ENCODE measurements at regions not wholly inside any gene's neighbourhood (a gene's known extent, or its start where the extent isn't known, plus 50 kb on each side); places are given as distances from the start of the nearest gene placed in this dataset.
"Not testable (repeated sequence)": the region's sequence is repeated elsewhere in the genome, so short reads cannot be mapped to it uniquely, and the experiment has no call there.

DNA sequence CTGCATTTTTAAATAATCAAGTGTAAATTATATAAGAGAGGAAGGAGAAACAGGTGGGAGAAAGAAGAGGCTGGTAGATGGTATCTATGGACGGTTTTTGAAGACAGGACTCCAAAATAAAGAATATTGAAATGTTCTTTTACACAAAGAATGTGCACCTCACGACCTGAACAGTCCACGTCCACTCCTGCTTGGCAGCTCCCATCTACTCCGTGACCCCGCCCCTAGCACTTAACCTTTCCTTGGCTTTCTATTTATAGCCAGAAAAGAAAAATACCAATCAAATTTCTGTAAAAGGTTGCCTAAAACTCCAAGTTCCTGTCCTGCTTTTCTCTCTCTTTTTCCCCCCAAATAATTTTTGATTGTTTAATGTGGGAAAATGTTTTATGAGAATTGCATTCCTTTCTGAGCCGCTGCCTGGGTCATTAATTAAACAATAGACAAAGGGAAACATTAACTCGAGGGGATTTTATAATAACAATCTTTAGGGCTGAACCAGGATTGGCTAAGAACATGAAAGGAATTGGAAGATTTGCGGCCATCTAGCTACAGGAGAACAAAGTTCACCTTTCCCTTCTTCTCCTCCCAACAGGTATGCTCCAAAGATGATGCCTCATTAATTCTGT lies 173.6 kb upstream of the MAP3K1 start:
- Mint-ChIP-seq H3K9me3 (no peaks in the 10 kb centered on the region), H3K4me3 (no peak overlapping the region), H3K27me3 (no peaks in the 10 kb centered on the region), H3K36me3 (no peaks in the 10 kb centered on the region), H3K27ac (no peak overlapping the region), H3K4me1 (ENCODE audit: low read depth) (peaks cover 11% of the 10 kb centered on the region)
- ChIA-PET POLR2A (no interaction called here), CTCF (no interaction called here)
- DNase-seq: no peak
- intact Hi-C loops (cut with micrococcal nuclease): no loop called here

DNA sequence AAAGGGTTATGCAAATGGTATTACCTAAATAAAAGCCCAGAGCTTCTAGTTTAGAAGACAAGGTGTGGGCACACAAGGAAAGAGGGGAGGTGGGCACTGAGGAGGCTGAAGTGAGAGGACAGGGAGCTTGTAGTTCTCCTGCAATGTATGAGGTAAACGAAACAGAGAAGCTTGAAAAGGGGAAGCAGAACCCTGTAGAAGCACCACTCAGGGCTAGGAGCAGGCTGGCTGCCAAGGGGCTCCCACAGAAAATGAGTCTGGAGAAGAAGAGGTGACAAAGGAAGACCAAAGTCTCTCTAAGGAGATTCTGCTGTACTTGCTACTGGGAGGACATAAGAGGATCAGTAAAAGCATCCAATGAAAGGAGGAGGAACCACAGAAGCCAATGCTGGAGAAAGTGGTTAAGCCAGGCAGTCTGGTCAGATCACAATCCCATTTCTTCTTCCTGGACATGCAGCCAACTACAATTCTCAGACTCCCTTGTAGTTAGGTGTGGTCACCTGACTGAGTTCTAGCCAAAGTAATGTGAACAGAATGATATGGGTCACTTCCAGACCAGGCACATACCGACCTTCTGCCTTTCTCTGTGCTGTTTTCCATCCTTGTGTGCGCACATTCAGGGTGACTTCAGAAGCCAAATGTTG lies 174.5 kb upstream of the MAP3K1 start:
- Mint-ChIP-seq H3K36me3 (no peaks in the 10 kb centered on the region), H3K4me1 (ENCODE audit: low read depth) (peaks cover 10% of the 10 kb centered on the region), H3K27ac (no peak overlapping the region), H3K9me3 (no peaks in the 10 kb centered on the region), H3K27me3 (no peaks in the 10 kb centered on the region), H3K4me3 (no peak overlapping the region)
- ChIA-PET POLR2A (no interaction called here), CTCF (no interaction called here)
- intact Hi-C loops (cut with micrococcal nuclease): no loop called here
- DNase-seq: no peak

DNA sequence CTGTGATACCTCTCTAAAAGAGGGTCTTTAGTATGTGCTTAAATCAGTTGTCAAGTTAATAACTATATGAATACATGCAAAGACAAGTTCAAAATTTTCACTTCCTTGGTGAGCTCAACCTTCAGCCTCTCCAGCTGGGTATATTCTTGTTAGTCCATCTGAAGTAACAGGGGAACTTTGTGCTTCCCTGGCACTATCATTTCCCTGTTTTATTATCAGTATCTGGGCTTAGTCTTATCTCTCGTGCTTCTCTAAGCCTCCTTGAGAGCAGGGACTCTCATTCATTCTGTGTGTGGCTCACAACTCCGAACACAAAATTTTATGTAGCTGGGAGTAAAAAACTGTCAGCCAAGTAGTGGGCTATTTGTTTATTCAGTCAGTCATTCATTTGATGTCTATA lies 175.9 kb upstream of the MAP3K1 start:
- CTCF ChIA-PET: no interaction called here
- peaks cover 10% of the 10 kb centered on the region for H3K4me1 Mint-ChIP-seq (ENCODE audit: low read depth)
- intact Hi-C loops (cut with micrococcal nuclease): no loop called here
- no peaks in the 10 kb centered on the region for H3K27me3 Mint-ChIP-seq
- H3K4me3 Mint-ChIP-seq: no peak overlapping the region
- POLR2A ChIA-PET: no interaction called here
- no peaks in the 10 kb centered on the region for H3K36me3 Mint-ChIP-seq
- no peak overlapping the region for H3K27ac Mint-ChIP-seq
- no peak for DNase-seq
- no peaks in the 10 kb centered on the region for H3K9me3 Mint-ChIP-seq

DNA sequence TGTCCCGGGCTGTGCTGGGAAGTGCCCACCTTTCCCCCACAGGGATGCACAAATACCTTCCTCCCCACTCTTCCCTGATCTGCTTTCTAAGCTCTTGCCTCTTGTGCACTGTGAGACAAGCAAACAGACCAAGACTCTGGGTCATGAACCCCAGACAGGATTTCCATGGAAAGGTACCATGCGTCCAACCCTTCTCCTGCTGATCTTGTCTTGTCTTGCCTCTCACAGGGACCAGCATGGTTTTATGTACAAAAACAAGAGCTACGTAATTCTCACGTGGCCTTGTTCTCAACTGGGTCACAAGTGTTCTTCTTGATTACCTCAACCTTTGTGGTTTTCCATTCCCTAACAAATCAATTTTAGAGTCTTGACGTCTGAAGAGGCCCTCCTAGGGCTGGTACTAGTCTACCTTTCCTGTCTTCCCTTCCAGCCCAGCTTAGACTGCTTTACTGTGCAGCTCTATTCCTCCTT lies 176.5 kb upstream of the MAP3K1 start:
- ChIA-PET CTCF (no interaction called here), POLR2A (no interaction called here)
- no peaks in the 10 kb centered on the region for H3K36me3 Mint-ChIP-seq
- H3K4me1 Mint-ChIP-seq (ENCODE audit: low read depth): peaks cover 10% of the 10 kb centered on the region
- DNase-seq: no peak
- intact Hi-C loops (cut with micrococcal nuclease): no loop called here
- no peaks in the 10 kb centered on the region for H3K27me3 Mint-ChIP-seq
- no peak overlapping the region for H3K27ac Mint-ChIP-seq
- H3K4me3 Mint-ChIP-seq: no peak overlapping the region
- H3K9me3 Mint-ChIP-seq: no peaks in the 10 kb centered on the region

DNA sequence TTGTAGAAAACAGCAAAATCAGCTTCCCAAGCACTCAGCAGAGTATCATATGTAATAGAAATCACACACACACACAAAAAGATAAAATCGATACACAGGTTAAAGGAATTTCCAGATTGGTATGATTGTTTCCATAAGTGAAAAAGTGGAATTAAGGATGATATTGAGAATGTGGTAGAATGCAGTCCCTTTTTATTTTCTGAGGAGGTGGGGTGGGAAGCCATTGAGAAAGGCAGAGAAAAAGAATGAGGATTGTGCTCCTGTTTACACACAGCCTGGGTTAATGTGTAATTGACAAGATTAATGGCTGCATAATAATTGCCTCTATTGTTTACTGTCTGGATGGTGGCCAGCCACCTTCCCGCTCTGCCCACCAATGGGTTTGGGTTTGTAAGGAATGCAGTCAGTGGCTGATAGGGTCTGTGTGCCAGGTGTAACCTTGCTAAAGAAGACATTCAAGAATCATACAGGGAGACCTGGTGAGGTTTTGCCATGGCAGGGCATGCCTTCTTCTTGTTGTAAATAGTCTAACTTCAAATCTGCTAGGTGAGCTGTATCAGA lies 177.2 kb upstream of the MAP3K1 start:
- ChIA-PET POLR2A (no interaction called here), CTCF (no interaction called here)
- no peak overlapping the region for H3K27ac Mint-ChIP-seq
- H3K36me3 Mint-ChIP-seq: no peaks in the 10 kb centered on the region
- no peak for DNase-seq
- H3K9me3 Mint-ChIP-seq: no peaks in the 10 kb centered on the region
- H3K4me3 Mint-ChIP-seq: no peak overlapping the region
- H3K4me1 Mint-ChIP-seq (ENCODE audit: low read depth): peaks cover 10% of the 10 kb centered on the region
- H3K27me3 Mint-ChIP-seq: no peaks in the 10 kb centered on the region
- intact Hi-C loops (cut with micrococcal nuclease): no loop called here

DNA sequence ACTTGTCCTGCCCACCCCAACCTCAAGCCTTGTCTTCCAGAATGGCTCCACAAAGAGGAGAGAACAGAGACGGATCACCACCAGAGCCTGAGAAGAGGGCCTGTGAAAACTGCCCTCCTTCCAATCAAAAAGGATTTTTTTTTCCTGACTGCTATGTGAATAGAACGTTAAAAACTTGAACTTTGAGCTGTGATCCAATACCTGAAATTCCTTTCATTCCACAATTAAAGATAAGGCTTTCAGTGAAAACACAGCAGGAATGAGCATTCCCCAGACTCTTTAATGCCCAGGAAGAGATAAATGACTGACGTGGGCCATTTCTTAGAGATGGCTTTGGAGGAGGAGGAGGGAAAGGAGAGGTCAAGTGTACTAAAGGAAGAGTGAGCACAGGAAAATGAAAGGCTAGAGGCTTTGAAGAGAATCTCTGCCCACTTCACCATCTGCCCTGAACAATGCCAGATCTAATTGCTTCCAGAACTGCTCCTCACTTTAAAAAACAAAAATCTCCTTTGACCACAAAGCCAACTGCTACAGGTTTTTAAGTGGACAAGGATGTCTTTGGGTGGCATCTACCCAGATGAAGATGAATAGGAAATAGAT lies 177.9 kb upstream of the MAP3K1 start:
- no peak for DNase-seq
- no peak overlapping the region for H3K4me3 Mint-ChIP-seq
- peaks cover 10% of the 10 kb centered on the region for H3K4me1 Mint-ChIP-seq (ENCODE audit: low read depth)
- H3K27me3 Mint-ChIP-seq: no peaks in the 10 kb centered on the region
- CTCF ChIA-PET: no interaction called here
- intact Hi-C loops (cut with micrococcal nuclease): no loop called here
- H3K27ac Mint-ChIP-seq: no peak overlapping the region
- no peaks in the 10 kb centered on the region for H3K36me3 Mint-ChIP-seq
- no peaks in the 10 kb centered on the region for H3K9me3 Mint-ChIP-seq
- POLR2A ChIA-PET: no interaction called here

DNA sequence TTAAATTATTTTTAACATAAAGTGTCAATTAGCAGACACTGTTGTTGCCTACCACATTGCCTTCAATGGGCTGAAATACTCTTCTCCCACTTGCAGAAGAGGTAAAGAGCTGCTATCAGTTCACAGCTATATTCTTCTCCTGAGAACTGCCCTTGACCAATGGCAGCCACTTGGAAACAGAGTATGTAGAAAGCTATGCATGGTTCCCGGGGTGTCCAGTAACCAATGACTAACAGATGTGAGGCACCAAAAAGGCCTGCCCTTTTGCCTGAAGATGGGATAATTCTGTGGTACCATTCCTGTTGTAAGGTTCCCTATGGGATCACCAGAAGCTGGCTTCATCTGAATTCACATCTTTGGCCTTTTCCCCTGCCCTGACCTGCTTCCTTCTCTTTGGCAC lies 181.4 kb upstream of the MAP3K1 start:
- no peaks in the 10 kb centered on the region for H3K27me3 Mint-ChIP-seq
- peaks cover 4% of the 10 kb centered on the region for H3K36me3 Mint-ChIP-seq
- ChIA-PET POLR2A (no interaction called here), CTCF (no interaction called here)
- DNase-seq: no peak
- H3K4me1 Mint-ChIP-seq (ENCODE audit: low read depth): peaks cover 6% of the 10 kb centered on the region
- intact Hi-C loops (cut with micrococcal nuclease): no loop called here
- H3K9me3 Mint-ChIP-seq: peaks cover 11% of the 10 kb centered on the region
- H3K4me3 Mint-ChIP-seq: no peak overlapping the region
- no peak overlapping the region for H3K27ac Mint-ChIP-seq

DNA sequence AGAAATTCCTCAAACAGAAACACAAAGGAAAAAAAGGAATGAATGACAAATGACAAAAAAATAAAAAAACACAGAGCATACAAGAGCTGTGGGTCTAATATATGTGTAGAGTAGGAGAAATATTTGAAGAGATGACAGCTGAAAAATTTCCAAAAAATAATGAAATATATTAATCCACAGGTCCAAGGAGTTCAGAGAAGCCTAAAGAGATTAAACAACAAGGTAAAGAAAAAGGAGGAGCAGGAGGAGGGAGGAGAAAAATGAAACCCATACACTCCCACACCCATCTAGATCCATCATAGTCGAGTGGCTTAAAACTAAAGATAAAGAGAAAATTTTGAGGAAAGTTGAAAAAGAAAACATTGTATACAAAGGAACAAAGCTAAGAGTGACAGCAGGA lies 182.4 kb upstream of the MAP3K1 start:
- peaks cover 18% of the 10 kb centered on the region for H3K9me3 Mint-ChIP-seq
- no peak overlapping the region for H3K27ac Mint-ChIP-seq
- H3K27me3 Mint-ChIP-seq: no peaks in the 10 kb centered on the region
- DNase-seq: no peak
- H3K4me3 Mint-ChIP-seq: no peak overlapping the region
- POLR2A ChIA-PET: no interaction called here
- H3K36me3 Mint-ChIP-seq: peaks cover 7% of the 10 kb centered on the region
- intact Hi-C loops (cut with micrococcal nuclease): no loop called here
- CTCF ChIA-PET: no interaction called here
- no peaks in the 10 kb centered on the region for H3K4me1 Mint-ChIP-seq (ENCODE audit: low read depth)

DNA sequence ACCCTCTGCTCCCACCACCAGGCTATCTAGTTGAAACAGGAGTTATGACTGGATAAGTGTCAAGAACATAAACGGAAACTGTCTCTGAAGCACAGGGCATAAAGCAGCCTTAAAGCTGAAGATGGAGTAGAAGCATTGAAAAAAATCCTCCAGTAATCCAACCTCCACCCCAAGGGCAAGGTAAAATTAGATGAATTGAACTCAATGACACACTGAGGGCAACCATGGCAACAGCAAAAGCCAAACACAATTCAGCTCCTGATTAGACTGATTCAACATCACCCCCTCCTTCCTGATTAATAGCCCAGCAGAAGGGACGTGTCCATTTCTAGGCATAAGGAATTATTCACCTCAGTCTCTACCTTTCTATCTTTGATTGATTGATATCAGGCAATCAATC lies 183.2 kb upstream of the MAP3K1 start:
- DNase-seq: no peak
- no peaks in the 10 kb centered on the region for H3K27me3 Mint-ChIP-seq
- ChIA-PET POLR2A (no interaction called here), CTCF (no interaction called here)
- H3K4me3 Mint-ChIP-seq: no peak overlapping the region
- no peaks in the 10 kb centered on the region for H3K4me1 Mint-ChIP-seq (ENCODE audit: low read depth)
- H3K9me3 Mint-ChIP-seq: peaks cover 21% of the 10 kb centered on the region
- intact Hi-C loops (cut with micrococcal nuclease): no loop called here
- H3K36me3 Mint-ChIP-seq: peaks cover 9% of the 10 kb centered on the region
- H3K27ac Mint-ChIP-seq: no peak overlapping the region

DNA sequence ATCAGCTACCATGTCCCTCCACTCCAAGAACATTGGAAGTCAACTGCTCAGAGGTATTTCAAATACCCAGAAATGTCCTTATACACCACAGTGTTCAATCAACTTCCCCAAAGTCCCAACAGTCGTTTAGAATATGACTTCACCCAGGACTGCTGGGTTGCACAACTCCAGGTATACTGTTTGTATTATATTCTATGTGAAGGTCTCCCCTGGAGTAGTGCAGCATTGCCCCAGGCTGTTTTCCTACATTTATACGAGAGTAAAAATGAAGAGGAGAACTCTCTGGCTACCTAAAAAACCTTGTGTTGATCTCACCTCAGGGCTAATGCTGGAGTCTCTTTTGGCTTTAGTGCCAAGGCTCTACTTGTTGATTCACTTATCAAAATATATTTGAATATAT lies 183.6 kb upstream of the MAP3K1 start:
- H3K4me3 Mint-ChIP-seq: no peak overlapping the region
- H3K27ac Mint-ChIP-seq: no peak overlapping the region
- no peaks in the 10 kb centered on the region for H3K4me1 Mint-ChIP-seq (ENCODE audit: low read depth)
- no peak for DNase-seq
- CTCF ChIA-PET: no interaction called here
- no peaks in the 10 kb centered on the region for H3K27me3 Mint-ChIP-seq
- POLR2A ChIA-PET: no interaction called here
- intact Hi-C loops (cut with micrococcal nuclease): no loop called here
- H3K36me3 Mint-ChIP-seq: peaks cover 11% of the 10 kb centered on the region
- peaks cover 21% of the 10 kb centered on the region for H3K9me3 Mint-ChIP-seq

DNA sequence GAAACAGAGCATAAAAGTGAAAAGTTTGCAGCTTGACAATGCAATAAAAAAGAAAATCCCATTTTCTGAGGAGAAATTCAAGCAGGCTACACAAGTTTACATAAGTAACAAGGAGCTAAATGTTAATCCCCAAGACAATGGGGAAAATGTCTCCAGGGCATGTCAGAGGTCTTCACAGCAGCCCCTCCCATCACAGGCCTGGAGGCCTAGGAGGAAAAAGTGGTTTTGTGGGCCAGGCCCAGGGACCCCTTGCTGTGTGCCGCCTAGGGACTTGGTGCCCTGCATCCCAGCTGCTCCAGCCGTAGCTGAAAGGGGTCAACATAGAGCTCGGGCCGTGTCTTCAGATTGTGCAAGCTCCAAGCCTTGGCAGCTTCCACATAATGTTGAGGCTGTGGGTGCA lies 186.7 kb upstream of the MAP3K1 start:
- intact Hi-C loops (cut with micrococcal nuclease); H3K4me1 Mint-ChIP-seq (ENCODE audit: low read depth); H3K27ac Mint-ChIP-seq; CTCF ChIA-PET; POLR2A ChIA-PET; H3K4me3 Mint-ChIP-seq; DNase-seq; H3K27me3 Mint-ChIP-seq: not testable (repeated sequence)
- Mint-ChIP-seq H3K36me3 (peaks cover 11% of the 10 kb centered on the region), H3K9me3 (peaks cover 21% of the 10 kb centered on the region)

DNA sequence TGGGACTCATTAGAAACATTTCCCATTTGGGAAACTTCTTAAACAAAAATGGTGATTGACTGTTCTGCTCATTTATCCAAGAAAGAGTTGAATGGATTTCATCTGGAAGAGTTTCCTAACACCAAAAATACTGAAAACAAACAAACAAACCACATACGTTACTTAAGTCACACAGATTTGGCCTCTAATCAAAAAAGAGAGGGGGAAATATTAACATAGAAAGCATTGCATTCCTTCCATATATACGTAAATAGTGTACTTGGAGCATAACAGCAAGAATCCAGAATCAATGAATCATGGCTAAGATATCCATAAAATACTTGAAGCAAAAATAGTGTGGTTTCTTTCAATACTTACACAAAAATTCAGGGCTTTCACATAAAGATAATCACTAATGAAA lies 189.8 kb upstream of the MAP3K1 start:
- Mint-ChIP-seq H3K27ac (no peak overlapping the region), H3K27me3 (no peaks in the 10 kb centered on the region), H3K4me1 (ENCODE audit: low read depth) (no peaks in the 10 kb centered on the region), H3K36me3 (peaks cover 15% of the 10 kb centered on the region), H3K9me3 (peaks cover 31% of the 10 kb centered on the region), H3K4me3 (no peak overlapping the region)
- POLR2A ChIA-PET: no interaction called here
- intact Hi-C loops (cut with micrococcal nuclease): no loop called here
- no peak for DNase-seq
- CTCF ChIA-PET: no interaction called here

DNA sequence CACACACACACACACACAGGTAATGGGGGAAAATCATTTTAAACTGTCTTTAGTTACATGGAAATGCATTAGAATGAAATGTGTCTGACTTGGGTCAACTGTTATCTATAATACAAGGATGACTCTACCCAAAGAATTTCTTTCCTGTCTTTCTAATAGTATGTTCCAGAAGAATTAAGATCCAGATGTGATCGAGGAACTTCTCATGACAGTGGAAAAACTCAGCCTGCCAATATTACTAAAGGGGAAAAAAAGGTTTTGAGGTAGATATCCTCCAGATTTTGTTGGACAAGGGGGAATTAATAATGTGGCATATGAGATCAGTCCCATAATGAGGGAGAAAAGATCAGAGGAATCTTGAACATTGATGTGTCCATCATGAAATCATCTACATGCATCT lies 190.6 kb upstream of the MAP3K1 start:
- POLR2A ChIA-PET: no interaction called here
- CTCF ChIA-PET: no interaction called here
- Mint-ChIP-seq H3K4me3 (no peak overlapping the region), H3K36me3 (peaks cover 13% of the 10 kb centered on the region), H3K4me1 (ENCODE audit: low read depth) (no peaks in the 10 kb centered on the region), H3K27me3 (no peaks in the 10 kb centered on the region), H3K9me3 (peaks cover 27% of the 10 kb centered on the region), H3K27ac (no peak overlapping the region)
- intact Hi-C loops (cut with micrococcal nuclease): no loop called here
- no peak for DNase-seq
